ENCODE measurements at regions not wholly inside any gene's neighbourhood (a gene's known extent, or its start where the extent isn't known, plus 50 kb on each side); places are given as distances from the start of the nearest gene placed in this dataset.
"Not testable (repeated sequence)": the region's sequence is repeated elsewhere in the genome, so short reads cannot be mapped to it uniquely, and the experiment has no call there.

DNA sequence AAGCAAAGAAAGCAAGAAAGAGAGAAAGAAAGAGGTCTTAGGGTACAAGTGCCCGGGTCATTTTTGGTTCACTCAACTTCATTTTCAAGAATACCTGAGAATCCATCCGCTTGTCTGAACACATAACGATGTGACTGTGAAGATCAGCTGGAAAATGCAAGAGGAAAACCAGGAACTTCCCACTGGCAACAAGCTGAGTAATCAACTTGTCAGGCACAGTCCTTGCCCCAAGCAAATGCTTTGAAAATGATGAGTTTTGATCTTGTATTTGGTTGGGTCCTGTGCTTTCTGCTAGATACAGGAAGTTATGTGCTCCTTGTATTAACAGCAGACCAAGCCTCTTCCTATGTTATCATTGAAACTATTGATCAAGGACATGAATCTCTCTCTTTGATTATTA is 239.1 kb downstream of the ASMT start:
- Mint-ChIP-seq H3K27ac (ENCODE audit: unreplicated experiment) (no peak overlapping the region), H3K36me3 (ENCODE audit: low read depth) (no peaks in the 10 kb centered on the region), H3K9me3 (peaks cover 10% of the 10 kb centered on the region), H3K27me3 (ENCODE audit: low read depth) (no peaks in the 10 kb centered on the region), H3K4me3 (no peak overlapping the region), H3K4me1 (no peaks in the 10 kb centered on the region)
- no peak for DNase-seq (ENCODE audit: low read depth, low spot score)
- TF ChIP-seq CTCF (conservative IDR thresholded peaks at IDR 0.05): no peak

DNA sequence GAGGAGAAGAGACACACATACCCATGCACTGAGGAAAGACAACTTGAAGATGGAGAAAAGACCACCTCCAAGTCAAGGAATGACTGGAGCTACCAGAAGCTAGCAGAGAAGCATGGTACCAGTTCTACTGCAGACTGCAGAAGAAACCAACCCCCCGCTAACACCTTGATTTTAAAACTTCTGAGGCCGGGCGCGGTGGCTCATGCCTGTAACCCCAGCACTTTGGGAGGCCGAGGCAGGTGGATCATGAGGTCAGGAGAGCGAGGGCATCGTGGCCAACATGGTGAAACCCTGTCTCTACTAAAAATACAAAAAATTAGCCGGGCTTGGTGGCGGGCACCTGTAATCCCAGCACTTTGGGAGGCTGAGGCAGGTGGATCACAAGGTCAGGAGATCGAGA is 240.0 kb downstream of the ASMT start:
- not testable (repeated sequence) for H3K4me1 Mint-ChIP-seq; H3K27ac Mint-ChIP-seq (ENCODE audit: unreplicated experiment); DNase-seq (ENCODE audit: low read depth, low spot score); H3K36me3 Mint-ChIP-seq (ENCODE audit: low read depth); H3K27me3 Mint-ChIP-seq (ENCODE audit: low read depth); H3K4me3 Mint-ChIP-seq
- H3K9me3 Mint-ChIP-seq: peaks cover 10% of the 10 kb centered on the region

- H3K4me3 Mint-ChIP-seq; H3K9me3 Mint-ChIP-seq; H3K27me3 Mint-ChIP-seq (ENCODE audit: low read depth); H3K4me1 Mint-ChIP-seq; H3K36me3 Mint-ChIP-seq (ENCODE audit: low read depth); DNase-seq (ENCODE audit: low read depth, low spot score); H3K27ac Mint-ChIP-seq (ENCODE audit: unreplicated experiment): not testable (repeated sequence)
Measured at GRCh38 chrX:1859266-1859665, 244.4 kb downstream of the ASMT start.

GRCh38 chrX:1860936-1861594 is 246.2 kb downstream of the ASMT start:
- Mint-ChIP-seq H3K9me3 (no peaks in the 10 kb centered on the region), H3K4me3 (no peak overlapping the region), H3K36me3 (ENCODE audit: low read depth) (no peaks in the 10 kb centered on the region), H3K27ac (ENCODE audit: unreplicated experiment) (no peak overlapping the region), H3K4me1 (no peaks in the 10 kb centered on the region), H3K27me3 (ENCODE audit: low read depth) (peaks cover 3% of the 10 kb centered on the region)
- DNase-seq (ENCODE audit: low read depth, low spot score): no peak
- TF ChIP-seq CTCF (conservative IDR thresholded peaks at IDR 0.05): no peak

- H3K4me1 Mint-ChIP-seq; H3K4me3 Mint-ChIP-seq; H3K36me3 Mint-ChIP-seq (ENCODE audit: low read depth); H3K27me3 Mint-ChIP-seq (ENCODE audit: low read depth); DNase-seq (ENCODE audit: low read depth, low spot score); H3K9me3 Mint-ChIP-seq; H3K27ac Mint-ChIP-seq (ENCODE audit: unreplicated experiment): not testable (repeated sequence)
Measured at GRCh38 chrX:1863995-1864394, 249.1 kb downstream of the ASMT start.

DNA sequence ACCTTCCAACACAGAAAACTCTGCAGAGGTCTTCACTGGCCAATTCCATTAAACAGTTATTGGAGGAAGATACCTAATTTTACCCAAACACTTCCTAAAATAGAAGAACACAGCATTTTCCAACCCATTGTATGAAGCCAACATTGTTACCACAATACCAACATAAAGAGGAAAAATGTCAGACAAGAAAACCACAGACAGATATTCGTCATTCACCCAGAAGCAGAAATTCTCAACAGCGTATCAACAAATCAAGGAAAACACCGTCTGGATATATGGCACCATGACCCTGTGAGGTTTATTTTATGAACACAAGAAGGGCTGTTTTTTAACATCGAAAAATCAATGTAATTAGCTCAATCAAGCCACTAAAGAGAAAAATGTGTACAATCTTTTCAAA is 255.6 kb downstream of the ASMT start:
- no peaks in the 10 kb centered on the region for H3K36me3 Mint-ChIP-seq (ENCODE audit: low read depth)

GRCh38 chrX:1871887-1872286 is 257.0 kb downstream of the ASMT start:
- no peak for TF ChIP-seq CTCF (conservative IDR thresholded peaks at IDR 0.05)
- Mint-ChIP-seq H3K27me3 (ENCODE audit: low read depth) (no peaks in the 10 kb centered on the region), H3K4me3 (no peak overlapping the region), H3K36me3 (ENCODE audit: low read depth) (no peaks in the 10 kb centered on the region), H3K4me1 (no peaks in the 10 kb centered on the region), H3K27ac (ENCODE audit: unreplicated experiment) (no peak overlapping the region), H3K9me3 (no peaks in the 10 kb centered on the region)
- DNase-seq (ENCODE audit: low read depth, low spot score): no peak

More for the DNA sequence above, 255.6 kb downstream of the ASMT start:
- no peak for DNase-seq (ENCODE audit: low read depth, low spot score)
- no peaks in the 10 kb centered on the region for H3K9me3 Mint-ChIP-seq
- no peaks in the 10 kb centered on the region for H3K27me3 Mint-ChIP-seq (ENCODE audit: low read depth)
- H3K27ac Mint-ChIP-seq (ENCODE audit: unreplicated experiment): no peak overlapping the region
- no peak overlapping the region for H3K4me3 Mint-ChIP-seq
- no peak for TF ChIP-seq CTCF (conservative IDR thresholded peaks at IDR 0.05)
- no peaks in the 10 kb centered on the region for H3K4me1 Mint-ChIP-seq
